HCT116 (cell line): ENCODE measurements at regions not wholly inside any gene's neighbourhood (a gene's known extent, or its start where the extent isn't known, plus 50 kb on each side); places are given as distances from the start of the nearest gene placed in this dataset.

Experiments used
- ATAC-seq: fragments of 200-7000 bp; cut with Tn5 transposase; 2 replicates; pipeline ENCODE4 v1.9.1; 2020; ENCODE audit warnings: mild to moderate bottlenecking, moderate library complexity
- BruUV-seq: library from RNA; stranded (reverse); fragments of 400-500 nt; replicated peaks from 2 replicates; lab custom pipeline; 2021; lab: Mats Ljungman, UMichigan
- CTCF ChIA-PET: fragments of 300-600 bp; sonication (Branson Sonifier 250); formaldehyde crosslinking; loops from one replicate; lab custom pipeline; 2021; ENCODE audit warnings: antibody characterized with exemption; lab: Charles Lee
- POLR2A ChIA-PET: fragments of 300-600, 350-600 bp; sonication (Branson Sonifier 250); formaldehyde crosslinking; loops from one replicate; lab custom pipeline; 2021; ENCODE audit warnings: antibody characterized with exemption; lab: Charles Lee
- RAD21 ChIA-PET, 2 experiments: fragments of 300-600 bp; sonication (Branson Sonifier 250); formaldehyde crosslinking; loops; one replicate each; lab custom pipeline; 2023; ENCODE audit warnings: low total read pairs in 2 of 2; ENCODE audit not compliant: uncharacterized antibody in 2 of 2, unreplicated experiment in 2 of 2, low non-redundant PET in 1 of 2; lab: Charles Lee
- DNase-seq: peaks from one replicate; pipeline ENCODE4 v3.0.0-alpha.2; 2010; ENCODE audit warnings: low read depth, low spot score
- H2AFZ ChIP-seq: fragments of 200-600 bp; shearing (Covaris generic), sonication (generic); 2 replicates; pipeline ENCODE4 v1.6.1; 2017; ENCODE audit warnings: low read depth, mixed run types, mixed read lengths, antibody characterized with exemption, low read length; ENCODE audit not compliant: poor library complexity, severe bottlenecking
- H3K27ac ChIP-seq: 2 replicates; pipeline ENCODE4 v1.5.1; 2012; ENCODE audit warnings: low read depth, low read length
- H3K27me3 ChIP-seq: fragments of 200-600 bp; sonication (generic); 2 replicates; pipeline ENCODE4 v1.6.1; 2016; ENCODE audit warnings: mixed run types, low read length, mixed read lengths; ENCODE audit not compliant: insufficient read depth
- H3K36me3 ChIP-seq, 2 experiments: fragments of 200-500 bp in 1 of 2; fragments of 200-600 bp in 1 of 2; sonication (Bioruptor generic) in 1 of 2; sonication (generic) in 1 of 2; 2 replicates each; pipeline versions ENCODE4 v1.5.1 to v1.6.1; 2014 to 2016; ENCODE audit warnings: low read length in 2 of 2, inconsistent platforms in 1 of 2, mixed read lengths in 1 of 2, mixed run types in 1 of 2; ENCODE audit not compliant: insufficient read depth in 2 of 2, control insufficient read depth in 1 of 2
- H3K4me1 ChIP-seq, 2 experiments: fragments of 200-600 bp in 1 of 2; sonication (generic) in 1 of 2; 2 replicates each; pipeline versions ENCODE4 v1.5.1 to v1.6.1; 2012 to 2017; ENCODE audit warnings: low read length in 2 of 2, inconsistent platforms in 1 of 2, mild to moderate bottlenecking in 1 of 2, mixed read lengths in 1 of 2, mixed run types in 1 of 2, moderate library complexity in 1 of 2; ENCODE audit not compliant: insufficient read depth in 2 of 2, control insufficient read depth in 1 of 2
- H3K4me2 ChIP-seq: fragments of 200-600 bp; sonication (generic); 2 replicates; pipeline ENCODE4 v1.6.1; 2017; ENCODE audit warnings: mixed run types, low read length, mixed read lengths
- H3K4me3 ChIP-seq, 2 experiments: fragments of 200-600 bp in 1 of 2; sonication (generic) in 1 of 2; replicated peaks in 1 of 2; 2 replicates each; pipeline ENCODE4 v1.5.1; 2011 to 2016; ENCODE audit warnings: low read length in 2 of 2, control low read depth in 1 of 2, low read depth in 1 of 2, mild to moderate bottlenecking in 1 of 2, mixed read lengths in 1 of 2, mixed run types in 1 of 2
- H3K79me2 ChIP-seq: fragments of 200-600 bp; sonication (generic); 2 replicates; pipeline ENCODE4 v1.6.1; 2017; ENCODE audit warnings: mild to moderate bottlenecking, mixed run types, low read length, moderate library complexity, mixed read lengths; ENCODE audit not compliant: insufficient read depth
- H3K9ac ChIP-seq: fragments of 200-600 bp; sonication (generic); 2 replicates; pipeline ENCODE4 v1.6.1; 2016; ENCODE audit warnings: low read length, mixed read lengths
- H3K9me2 ChIP-seq: fragments of 200-600 bp; sonication (generic), shearing (Covaris generic); 2 replicates; pipeline ENCODE4 v1.6.1; 2017; ENCODE audit warnings: mixed run types, mild to moderate bottlenecking, moderate library complexity; ENCODE audit not compliant: insufficient read depth
- H3K9me3 ChIP-seq, 2 experiments: fragments of 200-500 bp in 1 of 2; fragments of 200-600 bp in 1 of 2; sonication (Bioruptor generic) in 1 of 2; sonication (generic) in 1 of 2; 2 replicates each; pipeline ENCODE4 v1.6.1; 2014 to 2017; ENCODE audit warnings: low read length in 2 of 2, mixed read lengths in 2 of 2, inconsistent platforms in 1 of 2, low read depth in 1 of 2, mild to moderate bottlenecking in 1 of 2, mixed run types in 1 of 2, moderate library complexity in 1 of 2; ENCODE audit not compliant: control insufficient read depth in 1 of 2, insufficient read depth in 1 of 2
- H4K20me1 ChIP-seq: fragments of 200-600 bp; sonication (generic), shearing (Covaris generic); 2 replicates; pipeline ENCODE4 v1.6.1; 2017; ENCODE audit warnings: mixed run types, mild to moderate bottlenecking, moderate library complexity; ENCODE audit not compliant: insufficient read depth
- CEBPB ChIP-seq: IDR thresholded peaks from 2 replicates; pipeline ENCODE4 v1.6.1; 2012; ENCODE audit warnings: low read depth
- ELF1 ChIP-seq: IDR thresholded peaks from 2 replicates; pipeline ENCODE4 v1.6.1; 2012; ENCODE audit warnings: low read depth, borderline replicate concordance
- EZH2 ChIP-seq: fragments of 200-600 bp; sonication (generic); IDR thresholded peaks from 2 replicates; pipeline ENCODE4 v1.6.1; 2017; ENCODE audit warnings: antibody characterized with exemption, mixed run types
- FOSL1 ChIP-seq: IDR thresholded peaks from 2 replicates; pipeline ENCODE4 v1.6.1; 2012; ENCODE audit warnings: low read depth
- JUND ChIP-seq: IDR thresholded peaks from 2 replicates; pipeline ENCODE4 v1.6.1; 2012
- POLR2A ChIP-seq: IDR thresholded peaks from 2 replicates; pipeline ENCODE4 v1.7.0; 2011; ENCODE audit warnings: borderline replicate concordance; ENCODE audit not compliant: insufficient read depth, insufficient read length; ENCODE audit errors: extremely low read depth
- RAD21 ChIP-seq: IDR thresholded peaks from 2 replicates; pipeline ENCODE4 v1.6.1; 2012; ENCODE audit warnings: low read depth, mild to moderate bottlenecking
- SIN3A ChIP-seq: IDR thresholded peaks from 2 replicates; pipeline ENCODE4 v1.6.1; 2012; ENCODE audit warnings: low read depth
- SP1 ChIP-seq: IDR thresholded peaks from 2 replicates; pipeline ENCODE4 v1.6.1; 2012; ENCODE audit warnings: low read depth
- SRF ChIP-seq: IDR thresholded peaks from 2 replicates; pipeline ENCODE4 v1.6.1; 2012; ENCODE audit warnings: low read depth
- TCF7L2 ChIP-seq: IDR thresholded peaks from 2 replicates; pipeline ENCODE4 v1.7.0; 2011; ENCODE audit warnings: borderline replicate concordance, inconsistent platforms; ENCODE audit not compliant: insufficient read depth, insufficient read length; ENCODE audit errors: extremely low read depth
- YY1 ChIP-seq: IDR thresholded peaks from 2 replicates; pipeline ENCODE4 v1.6.1; 2011; ENCODE audit warnings: low read length, low read depth, moderate library complexity, mild to moderate bottlenecking; ENCODE audit not compliant: insufficient replicate concordance; ENCODE audit errors: extremely low read depth
- ZFX ChIP-seq: fragments of 450-650 bp; IDR thresholded peaks from 2 replicates; pipeline ENCODE4 v1.6.1; 2017
- intact Hi-C: fragments of 100-400 bp; cut with micrococcal nuclease; formaldehyde crosslinking; loops from 2 replicates; pipeline ENCODE4 v1.10.0; 2022
- TF ChIP-seq, protein P1 (sequence below): IDR thresholded peaks from 2 replicates; pipeline ENCODE4 v1.6.1; 2012
- TF ChIP-seq, protein P2 (sequence below): IDR thresholded peaks from 2 replicates; pipeline ENCODE4 v1.6.1; 2011; ENCODE audit warnings: mild to moderate bottlenecking, low read length, moderate library complexity; ENCODE audit not compliant: insufficient replicate concordance; ENCODE audit errors: extremely low read depth
- TF ChIP-seq, protein P3 (sequence below): IDR thresholded peaks from 2 replicates; pipeline ENCODE4 v1.6.1; 2012; ENCODE audit warnings: low read depth

DNA sequence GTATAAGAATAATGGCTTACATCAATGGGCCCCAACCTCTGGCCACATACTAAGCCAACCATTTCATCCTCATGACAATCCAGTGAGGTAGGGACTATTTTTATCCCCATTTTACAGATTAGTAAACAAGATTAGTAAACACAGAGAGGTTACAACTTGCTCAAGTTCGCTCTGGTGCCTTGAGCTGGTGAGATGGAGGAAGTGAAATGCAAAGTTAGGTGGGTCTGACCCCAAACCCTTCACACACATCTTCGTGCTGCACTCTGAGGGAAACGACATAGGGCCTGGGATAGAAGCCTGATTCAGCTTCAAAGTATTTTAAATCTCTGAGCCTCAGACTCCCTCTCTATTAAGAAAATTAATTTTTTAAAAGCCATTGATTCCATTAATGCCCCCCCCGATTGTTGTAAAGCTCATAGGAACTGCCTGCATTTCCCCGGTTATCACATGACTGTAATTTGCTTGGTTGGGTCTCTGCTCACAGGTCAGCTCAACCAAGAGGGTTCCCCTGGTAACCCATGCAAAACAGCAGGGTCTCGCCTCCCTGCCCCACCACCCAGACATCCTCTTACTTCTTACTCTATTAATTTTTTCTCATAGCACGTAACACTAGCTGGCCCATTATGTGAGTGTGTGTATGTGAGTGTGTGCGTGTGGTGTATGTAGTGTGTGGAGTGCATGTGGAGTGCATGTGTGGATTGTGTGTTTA is 221.2 kb downstream of the MAFB start:
- RAD21 ChIA-PET: no interaction called here
- Histone ChIP-seq H3K9ac (no peak overlapping the region), H3K4me1 (no peaks in the 10 kb centered on the region), H3K9me3 (no peaks in the 10 kb centered on the region), H4K20me1 (no peaks in the 10 kb centered on the region), H3K4me2 (no peak overlapping the region), H3K4me3 (no peak overlapping the region), H3K27ac (no peak overlapping the region), H3K79me2 (no peaks in the 10 kb centered on the region), H2AFZ (no peak overlapping the region), H3K27me3 (peaks cover 1% of the 10 kb centered on the region; the same call in 1 of the 2 replicates), H3K9me2 (no peaks in the 10 kb centered on the region), H3K36me3 (no peaks in the 10 kb centered on the region)
- intact Hi-C loops: no loop called here
- no TSS peak for BruUV-seq
- POLR2A ChIA-PET: no interaction called here
- no peak for ATAC-seq
- CTCF ChIA-PET: no interaction called here
- DNase-seq: no peak
- TF ChIP-seq FOSL1 (no peak), EZH2 (no peak), POLR2A (no peak), ELF1 (no peak), TCF7L2 (no peak), YY1 (no peak), SP1 (no peak), CEBPB (no peak), RAD21 (no peak), JUND (no peak), ZFX (no peak), SIN3A (no peak), SRF (no peak)
- TF ChIP-seq, protein P1, sequence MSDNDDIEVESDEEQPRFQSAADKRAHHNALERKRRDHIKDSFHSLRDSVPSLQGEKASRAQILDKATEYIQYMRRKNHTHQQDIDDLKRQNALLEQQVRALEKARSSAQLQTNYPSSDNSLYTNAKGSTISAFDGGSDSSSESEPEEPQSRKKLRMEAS: no peak
- TF ChIP-seq, protein P2, sequence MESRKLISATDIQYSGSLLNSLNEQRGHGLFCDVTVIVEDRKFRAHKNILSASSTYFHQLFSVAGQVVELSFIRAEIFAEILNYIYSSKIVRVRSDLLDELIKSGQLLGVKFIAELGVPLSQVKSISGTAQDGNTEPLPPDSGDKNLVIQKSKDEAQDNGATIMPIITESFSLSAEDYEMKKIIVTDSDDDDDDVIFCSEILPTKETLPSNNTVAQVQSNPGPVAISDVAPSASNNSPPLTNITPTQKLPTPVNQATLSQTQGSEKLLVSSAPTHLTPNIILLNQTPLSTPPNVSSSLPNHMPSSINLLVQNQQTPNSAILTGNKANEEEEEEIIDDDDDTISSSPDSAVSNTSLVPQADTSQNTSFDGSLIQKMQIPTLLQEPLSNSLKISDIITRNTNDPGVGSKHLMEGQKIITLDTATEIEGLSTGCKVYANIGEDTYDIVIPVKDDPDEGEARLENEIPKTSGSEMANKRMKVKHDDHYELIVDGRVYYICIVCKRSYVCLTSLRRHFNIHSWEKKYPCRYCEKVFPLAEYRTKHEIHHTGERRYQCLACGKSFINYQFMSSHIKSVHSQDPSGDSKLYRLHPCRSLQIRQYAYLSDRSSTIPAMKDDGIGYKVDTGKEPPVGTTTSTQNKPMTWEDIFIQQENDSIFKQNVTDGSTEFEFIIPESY: no peak
- TF ChIP-seq, protein P3, sequence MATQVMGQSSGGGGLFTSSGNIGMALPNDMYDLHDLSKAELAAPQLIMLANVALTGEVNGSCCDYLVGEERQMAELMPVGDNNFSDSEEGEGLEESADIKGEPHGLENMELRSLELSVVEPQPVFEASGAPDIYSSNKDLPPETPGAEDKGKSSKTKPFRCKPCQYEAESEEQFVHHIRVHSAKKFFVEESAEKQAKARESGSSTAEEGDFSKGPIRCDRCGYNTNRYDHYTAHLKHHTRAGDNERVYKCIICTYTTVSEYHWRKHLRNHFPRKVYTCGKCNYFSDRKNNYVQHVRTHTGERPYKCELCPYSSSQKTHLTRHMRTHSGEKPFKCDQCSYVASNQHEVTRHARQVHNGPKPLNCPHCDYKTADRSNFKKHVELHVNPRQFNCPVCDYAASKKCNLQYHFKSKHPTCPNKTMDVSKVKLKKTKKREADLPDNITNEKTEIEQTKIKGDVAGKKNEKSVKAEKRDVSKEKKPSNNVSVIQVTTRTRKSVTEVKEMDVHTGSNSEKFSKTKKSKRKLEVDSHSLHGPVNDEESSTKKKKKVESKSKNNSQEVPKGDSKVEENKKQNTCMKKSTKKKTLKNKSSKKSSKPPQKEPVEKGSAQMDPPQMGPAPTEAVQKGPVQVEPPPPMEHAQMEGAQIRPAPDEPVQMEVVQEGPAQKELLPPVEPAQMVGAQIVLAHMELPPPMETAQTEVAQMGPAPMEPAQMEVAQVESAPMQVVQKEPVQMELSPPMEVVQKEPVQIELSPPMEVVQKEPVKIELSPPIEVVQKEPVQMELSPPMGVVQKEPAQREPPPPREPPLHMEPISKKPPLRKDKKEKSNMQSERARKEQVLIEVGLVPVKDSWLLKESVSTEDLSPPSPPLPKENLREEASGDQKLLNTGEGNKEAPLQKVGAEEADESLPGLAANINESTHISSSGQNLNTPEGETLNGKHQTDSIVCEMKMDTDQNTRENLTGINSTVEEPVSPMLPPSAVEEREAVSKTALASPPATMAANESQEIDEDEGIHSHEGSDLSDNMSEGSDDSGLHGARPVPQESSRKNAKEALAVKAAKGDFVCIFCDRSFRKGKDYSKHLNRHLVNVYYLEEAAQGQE: no peak
